Mesenchymal stem cell (in vitro differentiated cells and primary cell): ENCODE measurements at regions not wholly inside any gene's neighbourhood (a gene's known extent, or its start where the extent isn't known, plus 50 kb on each side); places are given as distances from the start of the nearest gene placed in this dataset.
A peak's percentile ranks its signal among the peaks of the same experiment; 100 is the strongest.

Source experiments
- DNase-seq: peaks from one replicate; pipeline ENCODE4 v3.0.0-alpha.2; 2013
- H2AFZ ChIP-seq: one replicate; pipeline ENCODE4 v1.6.1; 2013; ENCODE audit warnings: low read depth, mild to moderate bottlenecking, control low read depth, inconsistent platforms, low read length, moderate library complexity
- H2AK5ac ChIP-seq: 2 replicates; pipeline ENCODE4 v1.6.1; 2013; ENCODE audit warnings: low read length, moderate library complexity, mild to moderate bottlenecking, inconsistent platforms; ENCODE audit not compliant: severe bottlenecking
- H2BK120ac ChIP-seq: one replicate; pipeline ENCODE4 v1.6.1; 2013; ENCODE audit warnings: low read depth, mild to moderate bottlenecking, inconsistent platforms, low read length, moderate library complexity
- H2BK12ac ChIP-seq, 2 experiments: one replicate each; pipeline ENCODE4 v1.6.1; 2013; ENCODE audit warnings: inconsistent platforms in 2 of 2, low read length in 2 of 2, mild to moderate bottlenecking in 2 of 2, moderate library complexity in 2 of 2, control low read depth in 1 of 2
- H2BK15ac ChIP-seq: one replicate; pipeline ENCODE4 v1.6.1; 2013; ENCODE audit warnings: mild to moderate bottlenecking, low read depth, inconsistent platforms; ENCODE audit not compliant: poor library complexity, severe bottlenecking
- H2BK5ac ChIP-seq: 2 replicates; pipeline ENCODE4 v1.6.1; 2013; ENCODE audit warnings: low read depth, mild to moderate bottlenecking, low read length, control low read depth, inconsistent platforms; ENCODE audit not compliant: poor library complexity, severe bottlenecking
- H3K14ac ChIP-seq, 2 experiments: one replicate each; pipeline ENCODE4 v1.6.1; 2013; ENCODE audit warnings: inconsistent platforms in 2 of 2, low read length in 2 of 2, control low read depth in 1 of 2, mild to moderate bottlenecking in 1 of 2, moderate library complexity in 1 of 2
- H3K18ac ChIP-seq, 2 experiments: one replicate each; pipeline ENCODE4 v1.6.1; 2013; ENCODE audit warnings: inconsistent platforms in 2 of 2, low read length in 2 of 2, control low read depth in 1 of 2, low read depth in 1 of 2, mild to moderate bottlenecking in 1 of 2
- H3K23ac ChIP-seq, 2 experiments: one replicate each; pipeline ENCODE4 v1.6.1; 2013; ENCODE audit warnings: inconsistent platforms in 2 of 2, low read length in 2 of 2, mild to moderate bottlenecking in 2 of 2, moderate library complexity in 2 of 2, control low read depth in 1 of 2
- H3K27ac ChIP-seq: 2 replicates; pipeline ENCODE4 v1.5.1; 2013; ENCODE audit warnings: mild to moderate bottlenecking, moderate library complexity, low read length, control low read depth, inconsistent platforms; ENCODE audit not compliant: poor library complexity, severe bottlenecking
- H3K27me3 ChIP-seq, 2 experiments: 2 replicates each; pipeline versions ENCODE4 v1.6.1 to v1.7.0; 2013; ENCODE audit warnings: low read length in 2 of 2, mild to moderate bottlenecking in 2 of 2, moderate library complexity in 2 of 2, control low read depth in 1 of 2, inconsistent platforms in 1 of 2; ENCODE audit not compliant: control insufficient read depth in 1 of 2, insufficient read depth in 1 of 2
- H3K36me3 ChIP-seq, 2 experiments: 2 replicates each; pipeline versions ENCODE4 v1.6.1 to v1.7.0; 2013; ENCODE audit warnings: low read length in 2 of 2, control low read depth in 1 of 2, inconsistent platforms in 1 of 2, low read depth in 1 of 2, mild to moderate bottlenecking in 1 of 2; ENCODE audit not compliant: insufficient read depth in 2 of 2, control insufficient read depth in 1 of 2
- H3K4ac ChIP-seq, 2 experiments: one replicate each; pipeline ENCODE4 v1.6.1; 2013; ENCODE audit warnings: inconsistent platforms in 2 of 2, low read length in 2 of 2, mild to moderate bottlenecking in 2 of 2, moderate library complexity in 2 of 2, control low read depth in 1 of 2, low read depth in 1 of 2
- H3K4me1 ChIP-seq: 2 replicates; pipeline ENCODE4 v1.6.1; 2013; ENCODE audit warnings: low read depth, low read length, control low read depth; ENCODE audit not compliant: control insufficient read depth, insufficient read depth
- H3K4me2 ChIP-seq: 2 replicates; pipeline ENCODE4 v1.6.1; 2013; ENCODE audit warnings: low read length, mild to moderate bottlenecking, inconsistent platforms; ENCODE audit not compliant: poor library complexity, severe bottlenecking
- H3K4me3 ChIP-seq, 2 experiments: 2 replicates each; pipeline versions ENCODE4 v1.5.1 to v1.7.0; 2013; ENCODE audit warnings: low read length in 2 of 2, mild to moderate bottlenecking in 2 of 2, control low read depth in 1 of 2, low read depth in 1 of 2; ENCODE audit not compliant: insufficient read depth in 1 of 2
- H3K79me1 ChIP-seq: replicated peaks from 2 replicates; pipeline ENCODE4 v1.6.1; 2013; ENCODE audit warnings: mild to moderate bottlenecking, control low read depth, low read length, inconsistent platforms; ENCODE audit not compliant: poor library complexity, severe bottlenecking
- H3K9ac ChIP-seq: 2 replicates; pipeline ENCODE4 v1.7.0; 2013; ENCODE audit warnings: mild to moderate bottlenecking, low read length, moderate library complexity
- H3K9me3 ChIP-seq: 2 replicates; pipeline ENCODE4 v1.7.0; 2013; ENCODE audit warnings: mild to moderate bottlenecking, low read length; ENCODE audit not compliant: control insufficient read depth
- H4K8ac ChIP-seq: one replicate; pipeline ENCODE4 v1.6.1; 2013; ENCODE audit warnings: inconsistent platforms, mild to moderate bottlenecking, low read length, moderate library complexity
- H4K91ac ChIP-seq: one replicate; pipeline ENCODE4 v1.6.1; 2013; ENCODE audit warnings: mild to moderate bottlenecking, low read length, inconsistent platforms
- WGBS: methylation state at CpG from one replicate; pipeline ENCODE4 v1.1.7; 2013; ENCODE audit warnings: mixed read lengths; 5-methylcytosine and 5-hydroxymethylcytosine counted together

- no peak overlapping the region for H4K91ac ChIP-seq
- H2BK15ac ChIP-seq: no peak overlapping the region
- peak overlapping the region; percentile 81 to 88 for H3K4me3 ChIP-seq
- no peak overlapping the region for H4K8ac ChIP-seq
- H3K14ac ChIP-seq: no peak overlapping the region
- H2BK120ac ChIP-seq: no peak overlapping the region
- H2AK5ac ChIP-seq: no peak overlapping the region
- H3K18ac ChIP-seq: no peak overlapping the region
- H2AFZ ChIP-seq: no peak overlapping the region
- H3K27ac ChIP-seq: no peak overlapping the region
- H2BK5ac ChIP-seq: no peak overlapping the region
- H3K36me3 ChIP-seq: no peaks in the 10 kb centered on the region
- H3K79me1 ChIP-seq: peaks cover 2% of the 10 kb centered on the region
- peak overlapping the region; percentile 62 for H3K4me2 ChIP-seq
- no peak for DNase-seq
- H3K27me3 ChIP-seq: peaks cover 0 to 2% of the 10 kb centered on the region in 2 experiments
- no peak overlapping the region for H3K23ac ChIP-seq
- H3K4me1 ChIP-seq: peaks cover 5% of the 10 kb centered on the region
- H3K9me3 ChIP-seq: no peaks in the 10 kb centered on the region
- no peak overlapping the region for H2BK12ac ChIP-seq
- H3K4ac ChIP-seq: no peak overlapping the region
- WGBS: under 1% methylated on average over 7 of the region's 16 CpGs
- H3K9ac ChIP-seq: no peak overlapping the region
Observed at GRCh38 chr18:34494359-34494696, 215.8 kb upstream of the DTNA start.

DNA sequence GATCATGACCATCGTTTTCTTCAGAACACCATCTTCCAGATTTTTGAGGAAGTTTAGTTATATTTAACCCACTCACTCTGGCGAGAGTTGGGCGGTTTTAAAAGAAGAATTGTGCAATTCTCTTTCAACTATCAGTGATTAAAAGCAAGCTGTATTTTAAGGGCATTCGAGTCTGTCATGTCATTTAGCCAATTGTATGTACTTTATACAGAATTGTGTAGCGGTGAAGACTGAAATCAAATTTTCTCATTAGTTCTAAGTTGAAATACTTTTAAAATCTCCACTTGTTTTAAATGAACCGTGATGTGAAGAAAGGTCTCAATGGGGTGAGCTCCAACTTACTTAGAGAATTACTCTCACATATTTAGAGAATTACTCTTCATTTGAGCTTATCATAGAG lies 214.6 kb upstream of the DTNA start:
- H3K27ac ChIP-seq: no peak overlapping the region
- H2AK5ac ChIP-seq: no peak overlapping the region
- peak overlapping the region; percentile 15 for H3K9ac ChIP-seq
- H3K79me1 ChIP-seq: peaks cover 2% of the 10 kb centered on the region
- no peaks in the 10 kb centered on the region for H3K9me3 ChIP-seq
- H3K36me3 ChIP-seq: no peaks in the 10 kb centered on the region
- no peak overlapping the region for H3K4ac ChIP-seq
- no peak for DNase-seq
- H3K4me3 ChIP-seq: peak overlapping the region in 1 of 2 experiments; percentile 46
- peaks cover 5% of the 10 kb centered on the region for H3K4me1 ChIP-seq
- no peak overlapping the region for H3K14ac ChIP-seq
- no peak overlapping the region for H4K8ac ChIP-seq
- H3K23ac ChIP-seq: no peak overlapping the region
- H2BK12ac ChIP-seq: no peak overlapping the region
- no peak overlapping the region for H3K18ac ChIP-seq
- no peak overlapping the region for H2BK5ac ChIP-seq
- H2AFZ ChIP-seq: no peak overlapping the region
- H3K4me2 ChIP-seq: no peak overlapping the region
- H3K27me3 ChIP-seq: no peaks in the 10 kb centered on the region
- no peak overlapping the region for H2BK15ac ChIP-seq
- no CpG with 5 or more reads among the region's 6 CpGs for WGBS
- H4K91ac ChIP-seq: no peak overlapping the region
- H2BK120ac ChIP-seq: no peak overlapping the region

- no peak overlapping the region for H3K4ac ChIP-seq
- H3K23ac ChIP-seq: no peak overlapping the region
- H3K4me2 ChIP-seq: no peak overlapping the region
- no peaks in the 10 kb centered on the region for H3K36me3 ChIP-seq
- no peak overlapping the region for H3K27ac ChIP-seq
- H4K8ac ChIP-seq: no peak overlapping the region
- H3K18ac ChIP-seq: no peak overlapping the region
- H3K4me3 ChIP-seq: no peak overlapping the region
- no peak overlapping the region for H2BK15ac ChIP-seq
- no peak overlapping the region for H2BK5ac ChIP-seq
- H3K14ac ChIP-seq: no peak overlapping the region
- no peaks in the 10 kb centered on the region for H3K4me1 ChIP-seq
- no peak overlapping the region for H4K91ac ChIP-seq
- H3K9me3 ChIP-seq: no peaks in the 10 kb centered on the region
- H3K27me3 ChIP-seq: no peaks in the 10 kb centered on the region
- no peak overlapping the region for H3K9ac ChIP-seq
- no peak for DNase-seq
- H2BK12ac ChIP-seq: no peak overlapping the region
- H2BK120ac ChIP-seq: no peak overlapping the region
- no peak overlapping the region for H2AK5ac ChIP-seq
- peaks cover 4% of the 10 kb centered on the region for H3K79me1 ChIP-seq
- WGBS: 44% methylated on average over 2 of the region's 4 CpGs
- no peak overlapping the region for H2AFZ ChIP-seq
Observed at GRCh38 chr18:34501553-34501952, 208.5 kb upstream of the DTNA start.

DNA sequence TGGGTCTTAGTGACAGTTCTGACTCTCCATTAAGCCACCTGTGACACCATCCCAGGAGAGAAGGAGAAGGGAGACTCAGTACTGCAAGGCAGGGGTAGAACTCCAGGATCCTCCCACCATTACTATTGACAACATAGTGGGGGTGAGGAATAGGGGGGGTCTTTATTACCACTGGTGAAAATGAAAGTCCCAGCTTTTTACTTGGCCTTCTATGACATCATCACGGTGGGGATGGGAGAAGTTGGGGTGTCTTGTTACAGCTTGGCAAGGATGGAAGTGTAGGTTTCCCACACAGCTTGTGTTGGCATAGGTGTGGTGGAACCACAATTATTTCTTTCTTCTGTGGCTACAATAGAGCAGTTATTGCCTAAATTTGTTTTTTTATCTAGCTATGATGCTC lies 203.9 kb upstream of the DTNA start:
- H2BK12ac ChIP-seq: no peak overlapping the region
- no peaks in the 10 kb centered on the region for H3K36me3 ChIP-seq
- no peak overlapping the region for H3K18ac ChIP-seq
- no peak overlapping the region for H3K23ac ChIP-seq
- H3K4me1 ChIP-seq: no peaks in the 10 kb centered on the region
- H2BK120ac ChIP-seq: no peak overlapping the region
- H3K27ac ChIP-seq: no peak overlapping the region
- WGBS: 97% methylated on average over 1 of the region's 1 CpG
- H3K9me3 ChIP-seq: no peaks in the 10 kb centered on the region
- H3K27me3 ChIP-seq: no peaks in the 10 kb centered on the region
- H3K4me3 ChIP-seq: no peak overlapping the region
- H2BK15ac ChIP-seq: no peak overlapping the region
- no peak for DNase-seq
- H3K9ac ChIP-seq: no peak overlapping the region
- no peak overlapping the region for H2BK5ac ChIP-seq
- H3K4me2 ChIP-seq: no peak overlapping the region
- H3K79me1 ChIP-seq: peaks cover 4% of the 10 kb centered on the region
- H3K4ac ChIP-seq: no peak overlapping the region
- no peak overlapping the region for H4K8ac ChIP-seq
- no peak overlapping the region for H2AK5ac ChIP-seq
- no peak overlapping the region for H4K91ac ChIP-seq
- H2AFZ ChIP-seq: no peak overlapping the region
- H3K14ac ChIP-seq: no peak overlapping the region
